ENCODE measurements at regions not wholly inside any gene's neighbourhood (a gene's known extent, or its start where the extent isn't known, plus 50 kb on each side); places are given as distances from the start of the nearest gene placed in this dataset.

DNA sequence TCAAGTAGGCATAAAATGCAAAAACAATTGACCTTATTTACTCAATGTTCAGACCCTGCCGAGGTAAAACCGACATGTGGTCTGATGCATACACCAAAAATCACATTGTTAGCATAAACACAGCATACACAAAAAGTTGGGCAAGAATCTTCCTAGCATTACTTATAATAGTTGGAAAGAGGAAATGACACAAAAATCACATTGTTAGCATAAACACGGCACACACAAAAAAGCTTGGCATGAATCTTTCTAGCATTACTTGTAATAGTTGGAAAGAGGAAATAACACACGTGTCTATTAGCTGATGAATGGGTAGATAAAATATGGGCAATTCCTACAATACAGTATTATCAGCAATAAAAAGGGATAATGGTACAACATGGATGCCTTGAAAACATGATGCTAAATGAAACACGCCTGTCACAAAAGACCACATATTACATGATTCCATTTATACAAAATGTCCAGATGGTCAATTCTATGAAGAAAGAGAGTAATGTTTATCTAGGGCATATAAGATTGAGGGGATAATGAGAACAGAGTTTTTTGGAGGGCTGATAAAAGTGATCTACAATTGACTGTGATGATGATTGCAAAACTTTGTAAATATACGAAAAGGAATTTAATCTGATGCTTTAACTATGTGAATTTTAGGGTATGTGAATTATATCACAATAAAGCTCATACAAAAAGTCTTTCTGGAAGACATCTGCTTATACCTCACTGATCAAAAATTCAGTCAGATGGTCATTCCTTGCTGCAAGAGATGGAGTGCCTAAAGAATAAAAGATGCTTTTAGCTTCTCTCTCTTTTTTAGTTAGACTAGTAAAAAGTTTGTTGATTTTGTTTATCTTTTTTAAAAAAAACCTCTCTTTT is 1019.5 kb upstream of the CITED2 start:
- H3K4me2 ChIP-seq (ENCODE audit: low read length): no peak overlapping the region
- H3K9me2 ChIP-seq (ENCODE audit: low read depth, low read length): no peaks in the 10 kb centered on the region
- H3K4me1 ChIP-seq (ENCODE audit: insufficient read depth, low read length, severe bottlenecking): no peaks in the 10 kb centered on the region
- TF ChIP-seq EZH2 (IDR thresholded peaks at IDR 0.05; ENCODE audit: borderline replicate concordance, low read length): no peak
- TF ChIP-seq, protein P1, sequence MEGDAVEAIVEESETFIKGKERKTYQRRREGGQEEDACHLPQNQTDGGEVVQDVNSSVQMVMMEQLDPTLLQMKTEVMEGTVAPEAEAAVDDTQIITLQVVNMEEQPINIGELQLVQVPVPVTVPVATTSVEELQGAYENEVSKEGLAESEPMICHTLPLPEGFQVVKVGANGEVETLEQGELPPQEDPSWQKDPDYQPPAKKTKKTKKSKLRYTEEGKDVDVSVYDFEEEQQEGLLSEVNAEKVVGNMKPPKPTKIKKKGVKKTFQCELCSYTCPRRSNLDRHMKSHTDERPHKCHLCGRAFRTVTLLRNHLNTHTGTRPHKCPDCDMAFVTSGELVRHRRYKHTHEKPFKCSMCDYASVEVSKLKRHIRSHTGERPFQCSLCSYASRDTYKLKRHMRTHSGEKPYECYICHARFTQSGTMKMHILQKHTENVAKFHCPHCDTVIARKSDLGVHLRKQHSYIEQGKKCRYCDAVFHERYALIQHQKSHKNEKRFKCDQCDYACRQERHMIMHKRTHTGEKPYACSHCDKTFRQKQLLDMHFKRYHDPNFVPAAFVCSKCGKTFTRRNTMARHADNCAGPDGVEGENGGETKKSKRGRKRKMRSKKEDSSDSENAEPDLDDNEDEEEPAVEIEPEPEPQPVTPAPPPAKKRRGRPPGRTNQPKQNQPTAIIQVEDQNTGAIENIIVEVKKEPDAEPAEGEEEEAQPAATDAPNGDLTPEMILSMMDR (IDR thresholded peaks at IDR 0.05; ENCODE audit: low read length): no peak
- no peaks in the 10 kb centered on the region for H3K36me3 ChIP-seq (ENCODE audit: insufficient read depth, low read length)
- H3K27me3 ChIP-seq (ENCODE audit: insufficient read depth, low read length): no peaks in the 10 kb centered on the region
- no peaks in the 10 kb centered on the region for H4K20me1 ChIP-seq (ENCODE audit: insufficient read depth, low read length)
- H2AFZ ChIP-seq (ENCODE audit: low read length): no peak overlapping the region
- H3K9ac ChIP-seq (ENCODE audit: low read length): no peak overlapping the region
- no peaks in the 10 kb centered on the region for H3F3A ChIP-seq (ENCODE audit: insufficient read depth, low read length)
- H3K27ac ChIP-seq (ENCODE audit: low read depth, low read length, poor library complexity, severe bottlenecking): no peak overlapping the region
- H3K4me3 ChIP-seq (ENCODE audit: low read depth, low read length, poor library complexity, severe bottlenecking): no peak overlapping the region
- H3K79me2 ChIP-seq (ENCODE audit: insufficient read depth, low read length): no peaks in the 10 kb centered on the region
- no peaks in the 10 kb centered on the region for H3K9me3 ChIP-seq (ENCODE audit: low read length)

DNA sequence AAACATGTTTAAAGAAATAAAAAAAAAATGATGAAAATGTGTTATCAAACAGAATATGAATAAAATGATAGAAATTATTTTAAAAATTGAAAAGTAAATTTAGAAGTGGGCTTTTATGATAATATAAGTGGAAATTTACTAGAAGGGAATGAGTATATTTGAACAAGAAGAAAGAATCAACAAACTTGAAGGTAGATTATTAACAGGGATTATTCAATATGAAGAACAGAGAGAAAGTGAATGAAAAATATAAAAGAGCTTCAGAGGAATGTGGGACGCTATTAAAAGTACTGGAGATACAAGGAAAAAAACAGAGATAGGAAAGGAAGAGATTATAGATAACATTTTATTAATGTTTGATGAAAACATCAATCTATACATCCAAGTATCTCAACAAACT is 1014.4 kb upstream of the CITED2 start:
- H3K4me2 ChIP-seq (ENCODE audit: low read length): no peak overlapping the region
- no peak overlapping the region for H3K4me3 ChIP-seq (ENCODE audit: low read depth, low read length, poor library complexity, severe bottlenecking)
- TF ChIP-seq EZH2 (IDR thresholded peaks at IDR 0.05; ENCODE audit: borderline replicate concordance, low read length): no peak
- TF ChIP-seq, protein P1 (IDR thresholded peaks at IDR 0.05; ENCODE audit: low read length): no peak
- no peaks in the 10 kb centered on the region for H3K36me3 ChIP-seq (ENCODE audit: insufficient read depth, low read length)
- H3K9me3 ChIP-seq (ENCODE audit: low read length): no peaks in the 10 kb centered on the region
- no peak overlapping the region for H3K9ac ChIP-seq (ENCODE audit: low read length)
- no peaks in the 10 kb centered on the region for H3K9me2 ChIP-seq (ENCODE audit: low read depth, low read length)
- no peak overlapping the region for H2AFZ ChIP-seq (ENCODE audit: low read length)
- no peak overlapping the region for H3K27ac ChIP-seq (ENCODE audit: low read depth, low read length, poor library complexity, severe bottlenecking)
- H3K79me2 ChIP-seq (ENCODE audit: insufficient read depth, low read length): no peaks in the 10 kb centered on the region
- H3K27me3 ChIP-seq (ENCODE audit: insufficient read depth, low read length): no peaks in the 10 kb centered on the region
- no peaks in the 10 kb centered on the region for H4K20me1 ChIP-seq (ENCODE audit: insufficient read depth, low read length)
- no peaks in the 10 kb centered on the region for H3K4me1 ChIP-seq (ENCODE audit: insufficient read depth, low read length, severe bottlenecking)
- no peaks in the 10 kb centered on the region for H3F3A ChIP-seq (ENCODE audit: insufficient read depth, low read length)

DNA sequence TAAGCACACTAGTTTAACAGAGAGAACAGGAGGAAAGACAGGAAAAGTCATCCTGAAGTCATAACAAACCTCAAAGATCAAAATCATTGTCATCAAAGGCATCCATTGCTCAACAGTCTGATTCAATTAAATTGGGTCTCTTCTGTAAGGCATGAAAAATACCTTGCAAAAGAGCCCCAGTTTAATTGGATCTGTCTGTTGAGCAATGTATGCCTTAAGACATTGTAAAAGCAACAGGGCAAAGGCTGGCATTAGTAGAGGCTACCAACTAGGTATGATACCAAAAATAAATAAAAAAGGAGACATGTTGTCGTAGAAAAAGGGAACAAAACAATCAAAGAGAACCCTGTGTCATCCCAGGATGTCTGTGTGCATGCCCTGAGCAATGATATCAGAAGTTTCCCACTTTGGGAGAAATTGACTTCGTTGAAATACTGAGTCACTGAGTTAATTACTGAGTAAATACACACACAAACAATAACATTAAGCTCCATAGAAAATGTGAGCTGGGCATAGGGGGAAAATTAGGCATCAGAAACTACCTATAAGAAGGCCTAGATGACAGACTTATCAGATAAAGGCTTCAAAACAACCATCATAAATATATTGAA is 1013.8 kb upstream of the CITED2 start:
- H3K9me2 ChIP-seq (ENCODE audit: low read depth, low read length): no peaks in the 10 kb centered on the region
- TF ChIP-seq, protein P1 (IDR thresholded peaks at IDR 0.05; ENCODE audit: low read length): no peak
- no peak for TF ChIP-seq EZH2 (IDR thresholded peaks at IDR 0.05; ENCODE audit: borderline replicate concordance, low read length)
- no peaks in the 10 kb centered on the region for H3K79me2 ChIP-seq (ENCODE audit: insufficient read depth, low read length)
- H3K4me1 ChIP-seq (ENCODE audit: insufficient read depth, low read length, severe bottlenecking): no peaks in the 10 kb centered on the region
- no peaks in the 10 kb centered on the region for H3K27me3 ChIP-seq (ENCODE audit: insufficient read depth, low read length)
- H3K4me3 ChIP-seq (ENCODE audit: low read depth, low read length, poor library complexity, severe bottlenecking): no peak overlapping the region
- no peaks in the 10 kb centered on the region for H3K9me3 ChIP-seq (ENCODE audit: low read length)
- no peaks in the 10 kb centered on the region for H3K36me3 ChIP-seq (ENCODE audit: insufficient read depth, low read length)
- no peak overlapping the region for H3K27ac ChIP-seq (ENCODE audit: low read depth, low read length, poor library complexity, severe bottlenecking)
- H3K9ac ChIP-seq (ENCODE audit: low read length): no peak overlapping the region
- H2AFZ ChIP-seq (ENCODE audit: low read length): no peak overlapping the region
- no peaks in the 10 kb centered on the region for H4K20me1 ChIP-seq (ENCODE audit: insufficient read depth, low read length)
- H3F3A ChIP-seq (ENCODE audit: insufficient read depth, low read length): no peaks in the 10 kb centered on the region
- no peak overlapping the region for H3K4me2 ChIP-seq (ENCODE audit: low read length)
